Ectodermal cell (in vitro differentiated cells): ENCODE measurements at regions not wholly inside any gene's neighbourhood (a gene's known extent, or its start where the extent isn't known, plus 50 kb on each side); places are given as distances from the start of the nearest gene placed in this dataset.
"Not testable (repeated sequence)": the region's sequence is repeated elsewhere in the genome, so short reads cannot be mapped to it uniquely, and the experiment has no call there.

Experiments
- H3K27ac ChIP-seq: 2 replicates; pipeline ENCODE4 v1.7.0; 2013; ENCODE audit warnings: mild to moderate bottlenecking, low read depth, low read length; ENCODE audit not compliant: insufficient read depth, poor library complexity, severe bottlenecking
- H3K27me3 ChIP-seq: 2 replicates; pipeline ENCODE4 v1.7.0; 2013; ENCODE audit warnings: mild to moderate bottlenecking, low read length; ENCODE audit not compliant: insufficient read depth, control insufficient read depth, poor library complexity, severe bottlenecking
- H3K36me3 ChIP-seq: one replicate; pipeline ENCODE4 v1.7.0; 2013; ENCODE audit warnings: low read length; ENCODE audit not compliant: control insufficient read depth, insufficient read depth
- H3K4me1 ChIP-seq: one replicate; pipeline ENCODE4 v1.7.0; 2013; ENCODE audit warnings: low read length; ENCODE audit not compliant: control insufficient read depth, insufficient read depth
- H3K4me3 ChIP-seq: 2 replicates; pipeline ENCODE4 v1.7.0; 2013; ENCODE audit warnings: low read depth, low read length, control low read depth; ENCODE audit not compliant: insufficient read depth
- H3K9me3 ChIP-seq: 2 replicates; pipeline ENCODE4 v1.7.0; 2013; ENCODE audit warnings: mild to moderate bottlenecking, low read length, moderate library complexity; ENCODE audit not compliant: control insufficient read depth
- WGBS, 2 experiments: methylation state at CpG; one replicate each; pipeline ENCODE4 v1.1.7; 2013; ENCODE audit warnings: missing lambda C conversion rate in 2 of 2; 5-methylcytosine and 5-hydroxymethylcytosine counted together

GRCh38 chr2:15823459-15824396 is 116.6 kb upstream of the MYCN start:
- Histone ChIP-seq H3K4me3 (no peak overlapping the region), H3K4me1 (peaks cover 27% of the 10 kb centered on the region), H3K27ac (no peak overlapping the region), H3K9me3 (no peaks in the 10 kb centered on the region), H3K36me3 (no peaks in the 10 kb centered on the region), H3K27me3 (no peaks in the 10 kb centered on the region)
- WGBS, 2 experiments, result 84 to 95% methylated on average over 9 of the region's 10 CpGs

GRCh38 chr2:15824467-15824866 is 115.9 kb upstream of the MYCN start:
- H3K27ac ChIP-seq, H3K27me3 ChIP-seq, H3K36me3 ChIP-seq, H3K9me3 ChIP-seq, H3K4me3 ChIP-seq: not testable (repeated sequence)
- 74 to 77% methylated on average over 7 of the region's 7 CpGs for WGBS, 2 experiments
- peaks cover 23% of the 10 kb centered on the region for H3K4me1 ChIP-seq

GRCh38 chr2:15825276-15825980 is 114.9 kb upstream of the MYCN start:
- WGBS, 2 experiments, result 41 to 50% methylated on average over 13 of the region's 13 CpGs
- no peaks in the 10 kb centered on the region for H3K9me3 ChIP-seq
- no peaks in the 10 kb centered on the region for H3K27me3 ChIP-seq
- H3K4me1 ChIP-seq, result peaks cover 18% of the 10 kb centered on the region
- H3K36me3 ChIP-seq, result no peaks in the 10 kb centered on the region
- H3K27ac ChIP-seq, result no peak overlapping the region
- H3K4me3 ChIP-seq, result no peak overlapping the region

- Histone ChIP-seq H3K9me3 (no peaks in the 10 kb centered on the region), H3K27ac (no peak overlapping the region), H3K36me3 (no peaks in the 10 kb centered on the region), H3K27me3 (no peaks in the 10 kb centered on the region), H3K4me3 (no peak overlapping the region), H3K4me1 (peaks cover 18% of the 10 kb centered on the region)
- 48 to 63% methylated on average over 8 of the region's 8 CpGs for WGBS, 2 experiments
Observed at GRCh38 chr2:15826273-15826717, 114.1 kb upstream of the MYCN start.

GRCh38 chr2:15827001-15827400 is 113.3 kb upstream of the MYCN start:
- Histone ChIP-seq H3K9me3 (no peaks in the 10 kb centered on the region), H3K4me1 (peaks cover 18% of the 10 kb centered on the region), H3K27me3 (no peaks in the 10 kb centered on the region), H3K27ac (no peak overlapping the region), H3K36me3 (no peaks in the 10 kb centered on the region), H3K4me3 (no peak overlapping the region)
- WGBS, 2 experiments, result 93 to 94% methylated on average over 4 of the region's 4 CpGs

GRCh38 chr2:15828576-15828975 is 111.8 kb upstream of the MYCN start:
- no peaks in the 10 kb centered on the region for H3K9me3 ChIP-seq
- no peak overlapping the region for H3K4me3 ChIP-seq
- no peaks in the 10 kb centered on the region for H3K36me3 ChIP-seq
- H3K27me3 ChIP-seq, result no peaks in the 10 kb centered on the region
- WGBS, 2 experiments, result 96 to 98% methylated on average over 5 of the region's 5 CpGs
- H3K27ac ChIP-seq, result no peak overlapping the region
- H3K4me1 ChIP-seq, result peaks cover 18% of the 10 kb centered on the region

GRCh38 chr2:15829091-15829801 is 111.1 kb upstream of the MYCN start:
- H3K27ac ChIP-seq, result no peak overlapping the region
- no peaks in the 10 kb centered on the region for H3K36me3 ChIP-seq
- WGBS, 2 experiments, result 95 to 96% methylated on average over 7 of the region's 7 CpGs
- peaks cover 18% of the 10 kb centered on the region for H3K4me1 ChIP-seq
- H3K27me3 ChIP-seq, result no peaks in the 10 kb centered on the region
- H3K9me3 ChIP-seq, result no peaks in the 10 kb centered on the region
- no peak overlapping the region for H3K4me3 ChIP-seq

- Histone ChIP-seq H3K4me3 (no peak overlapping the region), H3K36me3 (no peaks in the 10 kb centered on the region), H3K27ac (no peak overlapping the region), H3K4me1 (peaks cover 17% of the 10 kb centered on the region), H3K27me3 (no peaks in the 10 kb centered on the region), H3K9me3 (no peaks in the 10 kb centered on the region)
- WGBS, 2 experiments, result 97 to 98% methylated on average over 2 of the region's 2 CpGs
Observed at GRCh38 chr2:15829985-15830384, 110.4 kb upstream of the MYCN start.

- WGBS, 2 experiments, result 91 to 94% methylated on average over 1 of the region's 1 CpG
- no peaks in the 10 kb centered on the region for H3K27me3 ChIP-seq
- no peaks in the 10 kb centered on the region for H3K36me3 ChIP-seq
- H3K9me3 ChIP-seq, result no peaks in the 10 kb centered on the region
- H3K27ac ChIP-seq, result no peak overlapping the region
- peaks cover 6% of the 10 kb centered on the region for H3K4me1 ChIP-seq
- no peak overlapping the region for H3K4me3 ChIP-seq
Observed at GRCh38 chr2:15830937-15831549, 109.3 kb upstream of the MYCN start.
